ENCODE measurements at regions not wholly inside any gene's neighbourhood (a gene's known extent, or its start where the extent isn't known, plus 50 kb on each side); places are given as distances from the start of the nearest gene placed in this dataset.

GRCh38 chr10:111973826-111974225 is 209.7 kb downstream of the GPAM start:
- DNase-seq (ENCODE audit: low read depth) = peak; percentile 5

DNA sequence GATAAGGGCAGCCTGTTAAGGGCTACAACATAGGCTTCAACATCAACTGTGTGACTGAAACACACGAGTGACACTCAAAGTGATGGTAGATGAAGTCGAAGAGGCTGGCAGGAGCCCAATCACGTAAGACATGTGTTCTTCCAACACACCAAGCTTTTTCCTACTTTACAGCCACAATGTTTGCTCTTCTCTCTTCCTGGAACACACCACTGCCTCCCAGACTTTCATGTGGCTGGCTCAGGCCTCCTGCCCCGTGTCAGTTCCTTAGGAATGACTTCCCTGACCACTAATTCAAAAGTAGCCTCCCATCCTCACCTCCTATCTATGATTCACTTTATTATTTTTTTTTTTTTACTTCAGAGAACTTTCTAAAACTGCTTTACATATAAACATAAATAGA is 209.2 kb downstream of the GPAM start:
- DNase-seq (ENCODE audit: low read depth) = peak; percentile 45

- DNase-seq (ENCODE audit: low read depth) = no peak
These were observed 207.0 kb downstream of the GPAM start for GRCh38 chr10:111976557-111976956.

- DNase-seq (ENCODE audit: low read depth) = no peak
These were observed 199.5 kb downstream of the GPAM start for GRCh38 chr10:111984057-111984456.

GRCh38 chr10:111986079-111986478 is 197.5 kb downstream of the GPAM start:
- no peak for DNase-seq (ENCODE audit: low read depth)

- DNase-seq (ENCODE audit: low read depth) = peak; percentile 33
These were observed 194.9 kb downstream of the GPAM start for GRCh38 chr10:111988646-111989045.

- no peak for DNase-seq (ENCODE audit: low read depth)
These were observed 194.2 kb downstream of the GPAM start for GRCh38 chr10:111989136-111989911.

GRCh38 chr10:111990734-111991133 is 192.8 kb downstream of the GPAM start:
- no peak for DNase-seq (ENCODE audit: low read depth)

DNA sequence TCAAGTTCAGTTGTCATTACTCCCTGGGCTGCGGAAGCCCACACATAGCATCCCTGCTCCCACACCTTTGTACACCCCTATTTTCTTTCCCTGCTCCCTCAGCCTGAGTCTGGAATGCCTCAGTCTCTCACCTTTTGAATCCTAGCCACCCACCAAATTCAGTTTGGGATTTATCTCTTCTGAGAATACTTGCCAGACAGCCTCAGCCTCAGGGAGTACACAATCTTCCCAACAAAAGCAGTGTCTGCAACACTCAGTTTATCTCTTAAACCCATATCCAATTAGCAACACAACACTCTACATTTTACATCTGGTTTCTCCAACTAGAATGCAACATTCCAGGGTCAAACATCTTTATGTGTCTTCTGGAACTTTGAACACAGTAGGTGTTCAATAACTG is 190.2 kb downstream of the GPAM start:
- no peak for DNase-seq (ENCODE audit: low read depth)

- DNase-seq (ENCODE audit: low read depth) = no peak
These were observed 189.6 kb downstream of the GPAM start for GRCh38 chr10:111993872-111994426.

- DNase-seq (ENCODE audit: low read depth) = no peak
These were observed 187.5 kb downstream of the GPAM start for GRCh38 chr10:111996103-111996502.

GRCh38 chr10:111998728-111999127 is 184.8 kb downstream of the GPAM start:
- no peak for DNase-seq (ENCODE audit: low read depth)

DNA sequence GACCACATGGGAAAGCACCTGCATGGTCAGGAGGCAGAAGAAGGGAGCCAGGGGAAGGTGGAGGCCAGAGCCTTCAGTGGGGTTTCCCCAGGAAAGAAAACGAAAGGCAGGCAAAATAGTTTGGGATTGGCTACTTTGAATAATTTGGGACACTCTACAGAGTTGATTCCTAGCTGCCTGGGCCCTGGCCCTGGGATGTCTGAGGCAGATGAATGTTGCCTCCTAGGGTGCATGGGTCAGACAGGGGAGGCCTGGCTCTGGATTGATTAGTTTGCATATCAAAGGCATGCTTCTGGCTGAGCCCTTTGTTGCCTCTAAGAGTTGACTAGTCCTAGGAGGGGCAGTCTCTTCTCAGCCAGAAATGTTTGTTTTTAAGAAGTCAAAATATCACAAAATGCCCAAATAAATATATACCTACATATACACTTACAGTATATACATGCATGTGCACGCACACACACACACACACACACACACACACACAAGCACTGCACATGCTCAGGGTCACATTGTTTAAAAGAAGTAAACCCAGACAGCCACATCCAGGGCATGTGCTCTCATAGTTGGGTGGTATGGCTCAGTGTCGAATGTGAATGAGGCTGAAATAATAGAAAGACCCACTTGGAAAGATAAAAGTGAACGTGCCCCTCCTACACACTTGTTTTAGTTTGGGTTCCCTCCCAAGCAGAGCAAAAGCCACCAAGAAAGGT is 184.2 kb downstream of the GPAM start:
- no peak for DNase-seq (ENCODE audit: low read depth)

DNA sequence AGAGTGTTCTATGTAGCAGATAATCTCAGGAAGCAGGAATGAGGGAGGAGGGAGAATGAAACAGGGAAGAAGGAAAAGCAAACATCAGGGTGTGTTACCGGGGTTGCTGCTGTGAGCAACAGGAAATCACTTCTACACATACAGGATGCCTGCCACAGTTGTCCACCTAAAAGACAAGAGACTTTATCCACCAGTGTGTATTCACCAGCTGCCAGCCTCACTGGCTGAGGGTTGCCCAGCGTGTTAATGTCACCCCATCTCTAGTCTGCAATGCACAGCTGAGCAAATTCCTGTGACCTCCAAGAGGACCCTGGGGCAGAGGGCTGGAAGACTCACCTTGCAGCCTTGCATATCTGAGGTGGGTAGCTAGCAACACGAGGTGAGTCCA is 183.7 kb downstream of the GPAM start:
- DNase-seq (ENCODE audit: low read depth) = no peak

- DNase-seq (ENCODE audit: low read depth) = no peak
These were observed 183.1 kb downstream of the GPAM start for GRCh38 chr10:112000466-112000865.

- no peak for DNase-seq (ENCODE audit: low read depth)
These were observed 181.4 kb downstream of the GPAM start for GRCh38 chr10:112002206-112002605.

DNA sequence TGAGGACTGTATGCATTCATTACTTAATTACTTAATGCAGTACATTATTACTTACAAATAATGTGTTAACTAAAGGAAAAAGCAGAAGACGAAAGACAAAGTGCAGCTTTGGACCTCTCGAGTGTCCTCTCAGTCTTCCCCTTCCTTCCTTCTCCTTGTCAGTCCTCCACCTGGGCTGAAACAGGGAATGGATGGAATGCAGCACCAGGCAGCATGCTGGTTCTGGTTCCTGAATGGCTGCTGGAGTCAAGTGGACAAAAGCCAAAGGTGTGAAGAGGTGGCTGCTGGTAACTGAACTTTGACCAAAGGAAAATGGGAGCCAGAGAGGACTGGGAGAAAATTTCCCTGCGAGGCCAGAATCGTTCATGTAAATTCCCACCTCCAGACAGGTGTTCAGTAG is 179.5 kb downstream of the GPAM start:
- no peak for DNase-seq (ENCODE audit: low read depth)

DNA sequence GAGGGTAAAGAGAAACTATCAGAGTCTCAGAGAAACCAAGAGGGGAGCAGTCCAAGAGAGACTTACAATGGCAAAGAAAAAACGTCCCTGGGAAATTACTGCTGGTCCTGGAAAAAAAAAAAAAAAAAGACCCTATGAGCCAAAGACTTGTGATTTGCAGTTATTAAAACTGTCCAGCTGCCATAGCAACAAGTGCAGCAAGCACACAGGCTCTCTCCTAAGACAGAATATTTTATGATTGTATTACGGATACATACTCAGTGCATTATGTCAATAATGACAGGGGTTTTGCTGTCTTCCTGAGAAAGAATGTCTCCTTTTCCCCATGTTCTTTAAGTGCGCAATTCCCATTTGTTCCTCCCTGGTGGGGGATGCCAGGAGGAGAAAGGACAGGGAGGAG is 178.5 kb downstream of the GPAM start:
- no peak for DNase-seq (ENCODE audit: low read depth)

DNA sequence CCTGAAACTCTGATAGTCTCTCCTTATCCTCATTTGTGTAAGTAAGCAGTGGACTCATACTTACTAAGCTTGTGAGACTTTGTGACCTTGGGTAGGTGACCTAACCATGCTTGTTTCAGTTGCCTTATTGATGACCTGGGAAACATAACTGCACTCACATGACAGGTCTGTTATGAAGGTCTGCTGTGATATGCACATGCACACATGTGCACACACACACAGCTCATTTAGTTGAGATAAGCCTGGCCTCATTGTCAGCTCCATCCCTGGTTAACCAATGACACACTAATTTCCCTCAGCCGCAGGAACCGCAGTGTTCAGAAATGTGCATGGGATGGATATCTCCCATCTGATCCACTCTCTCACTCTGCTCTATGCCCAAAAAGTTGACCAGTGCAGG is 177.2 kb downstream of the GPAM start:
- no peak for DNase-seq (ENCODE audit: low read depth)

DNA sequence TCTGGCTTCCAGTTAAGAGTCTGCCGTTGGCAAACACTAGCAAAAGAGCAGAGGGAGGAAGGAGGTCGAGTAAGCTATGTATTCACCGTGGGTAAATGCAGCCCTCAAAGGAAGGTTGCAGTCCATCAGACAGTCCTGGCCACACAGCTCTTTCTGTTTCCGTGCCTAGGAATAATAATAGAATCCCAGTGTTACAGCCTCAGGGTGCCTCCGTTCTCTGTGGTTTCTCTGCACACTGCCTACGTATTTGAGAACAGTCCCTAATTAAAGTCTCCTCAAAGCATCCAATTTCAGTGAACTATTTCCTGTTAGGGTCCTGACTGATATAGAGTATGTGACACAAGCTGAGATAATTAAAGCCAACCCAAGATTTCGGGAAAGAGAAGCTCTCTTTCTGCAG is 176.7 kb downstream of the GPAM start:
- DNase-seq (ENCODE audit: low read depth) = no peak

- no peak for DNase-seq (ENCODE audit: low read depth)
These were observed 161.4 kb downstream of the GPAM start for GRCh38 chr10:112022196-112022595.

- no peak for DNase-seq (ENCODE audit: low read depth)
These were observed 159.5 kb downstream of the GPAM start for GRCh38 chr10:112024079-112024478.

DNA sequence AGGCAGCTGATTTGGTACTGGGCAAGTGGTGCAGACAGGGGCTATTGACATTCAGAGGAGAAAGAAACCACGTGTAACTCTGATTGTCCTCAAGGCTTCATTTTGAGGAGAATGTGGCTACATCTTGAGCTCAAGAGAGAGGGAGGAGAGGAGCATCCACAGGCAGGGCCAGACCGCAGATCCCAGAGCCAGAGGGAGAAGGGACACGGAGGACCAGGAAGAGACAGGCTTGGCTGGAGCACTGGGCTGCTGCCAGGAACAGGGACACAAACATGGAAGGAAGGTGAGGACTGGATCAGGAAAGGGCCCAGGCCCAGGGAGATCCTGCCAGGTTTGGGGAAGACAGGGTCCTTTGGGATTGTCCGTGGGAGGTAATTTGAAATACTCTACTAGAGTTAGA is 158.3 kb downstream of the GPAM start:
- no peak for DNase-seq (ENCODE audit: low read depth)
